CD14-positive monocyte (primary cell): ENCODE measurements at regions not wholly inside any gene's neighbourhood (a gene's known extent, or its start where the extent isn't known, plus 50 kb on each side); places are given as distances from the start of the nearest gene placed in this dataset.

ENCODE experiments used
- DNase-seq, 3 donors: peaks; one replicate each; pipeline ENCODE4 v3.0.0-alpha.2; 2011 to 2022
- H2AFZ ChIP-seq: 2 replicates; pipeline ENCODE4 v1.6.0; 2012; ENCODE audit warnings: mild to moderate bottlenecking, low read depth, low read length, inconsistent platforms; ENCODE audit not compliant: insufficient read depth, poor library complexity, severe bottlenecking
- H3K27ac ChIP-seq, 2 donors: 1 replicate in 1 of 2; 2 replicates in 1 of 2; pipeline ENCODE4 v1.5.1; 2012 to 2013; ENCODE audit warnings: low read length in 2 of 2, control low read depth in 1 of 2, inconsistent platforms in 1 of 2, low read depth in 1 of 2, mild to moderate bottlenecking in 1 of 2
- H3K27me3 ChIP-seq, 2 donors: one replicate each; pipeline versions ENCODE4 v1.6.0 to v1.6.1; 2011 to 2013; ENCODE audit warnings: low read length in 2 of 2; ENCODE audit not compliant: control insufficient read depth in 2 of 2, insufficient read depth in 2 of 2
- H3K36me3 ChIP-seq, 2 donors: replicated peaks in 1 of 2; 1 replicate in 1 of 2; 2 replicates in 1 of 2; pipeline versions ENCODE4 v1.5.1 to v1.6.1; 2012 to 2013; ENCODE audit warnings: low read length in 2 of 2, control low read depth in 1 of 2, inconsistent platforms in 1 of 2, mild to moderate bottlenecking in 1 of 2; ENCODE audit not compliant: insufficient read depth in 2 of 2, control insufficient read depth in 1 of 2
- H3K4me1 ChIP-seq, 2 donors: 1 replicate in 1 of 2; 2 replicates in 1 of 2; pipeline versions ENCODE4 v1.5.1 to v1.6.1; 2012 to 2013; ENCODE audit warnings: low read length in 2 of 2, control low read depth in 1 of 2, inconsistent platforms in 1 of 2, mild to moderate bottlenecking in 1 of 2, moderate library complexity in 1 of 2; ENCODE audit not compliant: insufficient read depth in 2 of 2, control insufficient read depth in 1 of 2
- H3K4me2 ChIP-seq: replicated peaks from 2 replicates; pipeline ENCODE3; 2012; ENCODE audit warnings: low read length, moderate library complexity, mild to moderate bottlenecking; ENCODE audit not compliant: poor library complexity, severe bottlenecking; ENCODE audit errors: extremely low read depth
- H3K4me3 ChIP-seq, 3 experiments: fragments of 200-600 bp in 1 of 3; sonication (generic) in 1 of 3; replicated peaks in 1 of 3; 1 replicate in 2 of 3; 2 replicates in 1 of 3; pipeline ENCODE4 v1.5.1; 2011 to 2013; ENCODE audit warnings: low read length in 3 of 3, mild to moderate bottlenecking in 3 of 3, control low read depth in 2 of 3, low read depth in 2 of 3, inconsistent platforms in 1 of 3, moderate library complexity in 1 of 3
- H3K79me2 ChIP-seq: 2 replicates; pipeline ENCODE4 v1.6.0; 2012; ENCODE audit warnings: mild to moderate bottlenecking, control low read depth, inconsistent platforms, low read length, moderate library complexity; ENCODE audit not compliant: insufficient read depth
- H3K9ac ChIP-seq: 2 replicates; pipeline ENCODE4 v1.6.0; 2017; ENCODE audit warnings: low read length, mild to moderate bottlenecking; ENCODE audit not compliant: insufficient read depth, poor library complexity, severe bottlenecking
- H3K9me3 ChIP-seq, 2 donors: replicated peaks in 1 of 2; 1 replicate in 1 of 2; 2 replicates in 1 of 2; pipeline versions ENCODE4 v1.5.1 to v1.6.1; 2012 to 2013; ENCODE audit warnings: low read length in 2 of 2, control low read depth in 1 of 2; ENCODE audit not compliant: control insufficient read depth in 1 of 2, insufficient read depth in 1 of 2
- H4K20me1 ChIP-seq: 2 replicates; pipeline ENCODE4 v1.6.0; 2012; ENCODE audit warnings: mild to moderate bottlenecking, low read length, control low read depth, moderate library complexity; ENCODE audit not compliant: insufficient read depth
- H3K27ac Mint-ChIP-seq, 7 donors: one replicate each; pipeline ENCODE4 v1.8.0; 2020; ENCODE audit warnings: mild to moderate bottlenecking in 7 of 7, mixed read lengths in 7 of 7, moderate library complexity in 6 of 7, inconsistent platforms in 2 of 7
- H3K27me3 Mint-ChIP-seq, 3 donors: one replicate each; pipeline ENCODE4 v1.8.0; 2021 to 2022; ENCODE audit warnings: low read depth in 3 of 3, mild to moderate bottlenecking in 3 of 3, mixed read lengths in 3 of 3, moderate library complexity in 3 of 3, inconsistent platforms in 1 of 3
- H3K36me3 Mint-ChIP-seq, 2 donors: one replicate each; pipeline ENCODE4 v1.8.0; 2020; ENCODE audit warnings: mixed read lengths in 2 of 2, inconsistent platforms in 1 of 2, mild to moderate bottlenecking in 1 of 2
- H3K4me1 Mint-ChIP-seq: one replicate; pipeline ENCODE4 v1.8.0; 2020; ENCODE audit warnings: mild to moderate bottlenecking, mixed read lengths
- H3K4me3 Mint-ChIP-seq, 2 donors: one replicate each; pipeline ENCODE4 v1.8.0; 2020; ENCODE audit warnings: mild to moderate bottlenecking in 2 of 2, mixed read lengths in 2 of 2, moderate library complexity in 1 of 2
- H3K9me3 Mint-ChIP-seq, 7 donors: one replicate each; pipeline ENCODE4 v1.8.0; 2020 to 2022; ENCODE audit warnings: mixed read lengths in 7 of 7, mild to moderate bottlenecking in 6 of 7, moderate library complexity in 6 of 7, inconsistent platforms in 2 of 7
- CTCF ChIP-seq: fragments of 200-600 bp; IDR thresholded peaks from one replicate; pipeline ENCODE4 v1.8.0; 2022; ENCODE audit warnings: antibody characterized with exemption, mild to moderate bottlenecking
- WGBS: methylation state at CpG from one replicate; pipeline ENCODE4 v1.1.5; 2013; ENCODE audit warnings: missing lambda C conversion rate; ENCODE audit not compliant: insufficient coverage; 5-methylcytosine and 5-hydroxymethylcytosine counted together
- intact Hi-C, 2 donors: fragments of 100-400 bp; cut with micrococcal nuclease; formaldehyde crosslinking; loops; one replicate each; pipeline versions ENCODE4 v1.15.0 to v1.15.1; 2023

- intact Hi-C loops, result no loop called here
- DNase-seq, result no peak
- no peaks in the 10 kb centered on the region for H3K36me3 Mint-ChIP-seq
- H3K9me3 Mint-ChIP-seq, result peaks cover 0 to 3% (median 0%) of the 10 kb centered on the region in 7 donors
- Histone ChIP-seq H3K9me3 (no peaks in the 10 kb centered on the region), H3K9ac (no peak overlapping the region), H3K27ac (no peak overlapping the region), H3K27me3 (no peaks in the 10 kb centered on the region), H4K20me1 (no peaks in the 10 kb centered on the region), H3K4me2 (no peak overlapping the region), H3K79me2 (no peaks in the 10 kb centered on the region), H2AFZ (no peak overlapping the region), H3K4me3 (no peak overlapping the region), H3K36me3 (no peaks in the 10 kb centered on the region), H3K4me1 (no peaks in the 10 kb centered on the region)
- no peak overlapping the region for H3K4me3 Mint-ChIP-seq
- H3K27me3 Mint-ChIP-seq, result peaks cover 0 to 4% (median 1%) of the 10 kb centered on the region in 3 donors
- no CpG with 5 or more reads among the region's 5 CpGs for WGBS
- H3K4me1 Mint-ChIP-seq, result no peaks in the 10 kb centered on the region
- TF ChIP-seq CTCF, result no peak
- no peak overlapping the region for H3K27ac Mint-ChIP-seq
These were observed 97.7 kb upstream of the CELF2 start for GRCh38 chr10:10919976-10920375.

- H3K27me3 ChIP-seq, result no peaks in the 10 kb centered on the region
- intact Hi-C loops, result no loop called here
- Mint-ChIP-seq H3K27ac (no peak overlapping the region), H3K36me3 (no peaks in the 10 kb centered on the region), H3K4me1 (no peaks in the 10 kb centered on the region), H3K4me3 (no peak overlapping the region), H3K9me3 (peaks cover 0 to 7% (median 2%) of the 10 kb centered on the region in 7 donors), H3K27me3 (peaks cover 0 to 5% (median 1%) of the 10 kb centered on the region in 3 donors)
- H3K4me2 ChIP-seq, result no peak overlapping the region
- no peaks in the 10 kb centered on the region for H3K9me3 ChIP-seq
- no peaks in the 10 kb centered on the region for H3K79me2 ChIP-seq
- H2AFZ ChIP-seq, result no peak overlapping the region
- H3K4me1 ChIP-seq, result no peaks in the 10 kb centered on the region
- TF ChIP-seq CTCF, result no peak
- H3K36me3 ChIP-seq, result no peaks in the 10 kb centered on the region
- WGBS, result 98% methylated on average over 5 of the region's 12 CpGs
- H3K9ac ChIP-seq, result no peak overlapping the region
- no peak for DNase-seq
- no peaks in the 10 kb centered on the region for H4K20me1 ChIP-seq
- H3K4me3 ChIP-seq, result no peak overlapping the region
- H3K27ac ChIP-seq, result no peak overlapping the region
These were observed 95.7 kb upstream of the CELF2 start for GRCh38 chr10:10921826-10922461.
